HG03342 (cell line): ENCODE measurements at regions not wholly inside any gene's neighbourhood (a gene's known extent, or its start where the extent isn't known, plus 50 kb on each side); places are given as distances from the start of the nearest gene placed in this dataset.
"Not testable (repeated sequence)": the region's sequence is repeated elsewhere in the genome, so short reads cannot be mapped to it uniquely, and the experiment has no call there.

ENCODE experiments used
- ATAC-seq: cut with Tn5 transposase; IDR thresholded peaks from one replicate; pipeline ENCODE4 v1.9.1; 2021; ENCODE audit warnings: mild to moderate bottlenecking, moderate library complexity; ENCODE audit not compliant: unreplicated experiment

GRCh38 chr14:105924951-105925591 is 398.7 kb downstream of the TMEM121 start:
- no peak for ATAC-seq

- ATAC-seq: no peak
Observed at GRCh38 chr14:105925615-105926372, 399.4 kb downstream of the TMEM121 start.

- no peak for ATAC-seq
Observed at GRCh38 chr14:105926373-105927095, 400.2 kb downstream of the TMEM121 start.

GRCh38 chr14:105927096-105928060 is 401.0 kb downstream of the TMEM121 start:
- ATAC-seq: no peak

- not testable (repeated sequence) for ATAC-seq
Observed at GRCh38 chr14:105928171-105929111, 402.1 kb downstream of the TMEM121 start.

GRCh38 chr14:105929327-105930081 is 403.1 kb downstream of the TMEM121 start:
- no peak for ATAC-seq

- ATAC-seq: no peak
Observed at GRCh38 chr14:105930572-105930971, 404.2 kb downstream of the TMEM121 start.

GRCh38 chr14:105931808-105932483 is 405.6 kb downstream of the TMEM121 start:
- no peak for ATAC-seq

GRCh38 chr14:105933238-105933637 is 406.9 kb downstream of the TMEM121 start:
- ATAC-seq: no peak

- no peak for ATAC-seq
Observed at GRCh38 chr14:105935384-105935783, 409.0 kb downstream of the TMEM121 start.

- no peak for ATAC-seq
Observed at GRCh38 chr14:105937253-105938054, 411.1 kb downstream of the TMEM121 start.

GRCh38 chr14:105938055-105938863 is 411.9 kb downstream of the TMEM121 start:
- ATAC-seq: no peak

GRCh38 chr14:105938959-105939358 is 412.6 kb downstream of the TMEM121 start:
- no peak for ATAC-seq

- ATAC-seq: no peak
Observed at GRCh38 chr14:105939810-105940508, 413.6 kb downstream of the TMEM121 start.

GRCh38 chr14:105940534-105941225 is 414.3 kb downstream of the TMEM121 start:
- no peak for ATAC-seq
